ENCODE measurements at regions not wholly inside any gene's neighbourhood (a gene's known extent, or its start where the extent isn't known, plus 50 kb on each side); places are given as distances from the start of the nearest gene placed in this dataset.
"Not testable (repeated sequence)": the region's sequence is repeated elsewhere in the genome, so short reads cannot be mapped to it uniquely, and the experiment has no call there.

DNA sequence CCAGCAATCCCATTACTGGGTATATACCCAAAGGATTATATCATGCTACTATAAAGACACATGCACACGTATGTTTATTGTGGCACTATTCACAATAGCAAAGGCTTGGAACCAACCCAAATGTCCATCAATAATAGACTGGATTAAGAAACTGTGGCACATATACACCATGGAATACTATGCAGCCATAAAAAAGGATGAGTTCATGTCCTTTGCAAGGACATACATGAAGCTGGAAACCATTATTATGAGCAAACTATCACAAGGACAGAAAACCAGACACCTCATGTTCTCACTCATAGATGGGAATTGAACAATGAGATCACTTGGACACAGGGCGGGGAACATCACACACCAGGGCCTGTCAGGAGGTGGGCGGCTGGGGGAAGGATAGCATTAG is 92.8 kb upstream of the SLC1A3 start:
- not testable (repeated sequence) for H3K27ac ChIP-seq, H3K4me3 ChIP-seq

DNA sequence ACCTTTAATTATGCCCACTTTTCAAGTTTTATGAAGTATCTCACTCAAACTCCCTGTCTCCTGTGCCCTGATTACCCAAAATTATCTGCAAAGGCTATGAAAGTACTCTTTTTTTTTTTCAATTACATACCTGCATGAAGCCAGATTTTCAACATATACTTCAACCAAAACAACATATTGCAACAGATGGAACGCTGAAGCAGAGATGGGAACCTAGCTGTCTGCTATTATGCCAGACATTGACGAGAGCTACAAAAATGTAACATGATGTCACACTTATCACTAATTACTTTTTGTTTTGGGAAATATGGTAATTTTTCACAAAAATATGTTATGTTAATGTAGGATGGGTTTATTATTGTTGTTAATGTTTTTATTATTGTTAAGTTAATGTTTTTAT is 86.5 kb upstream of the SLC1A3 start:
- H3K4me3 ChIP-seq = no peak overlapping the region
- no peak overlapping the region for H3K27ac ChIP-seq

DNA sequence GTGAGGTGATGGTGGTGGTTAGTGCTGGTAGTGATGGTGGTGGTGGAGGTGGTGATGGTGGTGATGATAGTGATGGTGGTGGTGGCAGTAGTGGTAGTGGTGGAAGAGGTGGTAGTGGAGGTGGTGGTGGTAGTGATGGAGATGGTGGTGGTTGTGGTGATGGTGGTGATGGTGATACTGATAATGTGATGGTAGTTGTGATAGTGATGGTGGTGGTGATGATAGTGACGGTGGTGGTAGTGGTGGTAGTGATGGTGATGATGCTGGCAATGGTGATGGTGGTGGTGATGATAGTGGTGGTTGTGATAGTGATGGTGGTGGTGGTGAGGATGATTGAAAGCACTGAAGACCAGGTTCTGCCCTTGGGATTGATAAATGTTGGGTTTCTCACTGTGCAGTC is 85.2 kb upstream of the SLC1A3 start:
- H3K4me3 ChIP-seq = no peak overlapping the region
- peak overlapping the region in 1 of 21 experiments; percentile 35 for H3K27ac ChIP-seq

DNA sequence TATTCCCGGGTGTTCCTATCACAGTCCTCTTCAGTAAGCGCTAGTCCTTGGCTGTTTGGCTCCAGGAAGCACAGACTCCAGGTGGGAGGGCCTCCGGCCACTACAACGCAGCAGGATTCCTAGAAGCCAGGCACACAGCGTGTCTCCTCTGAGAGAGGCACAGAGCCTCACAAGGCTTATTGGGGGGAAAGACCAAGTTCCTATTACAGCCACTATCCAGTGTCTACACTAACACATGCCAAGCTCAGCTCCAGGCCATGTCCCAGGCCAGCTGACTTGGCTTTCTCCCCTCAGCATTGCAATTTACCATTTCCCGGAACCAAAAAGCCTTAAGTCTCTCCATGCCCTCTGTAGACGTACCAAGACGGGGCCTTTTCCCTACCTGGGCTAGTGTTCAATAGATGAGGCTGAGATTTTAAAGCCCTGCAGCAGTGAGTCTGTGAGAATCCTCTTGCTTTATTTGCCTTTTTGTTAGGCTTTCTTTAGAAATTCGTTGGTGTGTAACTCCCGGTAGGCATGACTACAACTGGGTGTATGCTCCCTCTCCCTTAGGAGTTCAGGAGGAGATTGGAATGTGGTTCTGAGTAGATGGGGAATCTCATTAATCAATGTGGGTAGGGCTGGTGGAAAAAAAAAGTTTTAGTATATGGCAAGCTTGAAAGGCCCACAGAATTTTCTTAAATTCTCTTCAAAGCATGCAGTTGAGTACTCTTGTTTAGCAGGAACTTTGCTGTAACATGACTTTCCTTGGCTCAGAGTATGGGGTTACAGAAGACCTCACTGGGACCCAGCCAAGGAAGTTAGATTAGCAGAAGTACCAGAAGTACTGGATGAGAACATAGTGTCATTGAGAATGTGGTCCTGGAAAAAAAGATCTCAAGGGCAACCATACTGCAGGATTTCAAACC is 84.3 kb upstream of the SLC1A3 start:
- Histone ChIP-seq H3K4me3 (no peak overlapping the region), H3K27ac (peak overlapping the region in 4 of 21 experiments; percentile 35 to 61 (median 55))

DNA sequence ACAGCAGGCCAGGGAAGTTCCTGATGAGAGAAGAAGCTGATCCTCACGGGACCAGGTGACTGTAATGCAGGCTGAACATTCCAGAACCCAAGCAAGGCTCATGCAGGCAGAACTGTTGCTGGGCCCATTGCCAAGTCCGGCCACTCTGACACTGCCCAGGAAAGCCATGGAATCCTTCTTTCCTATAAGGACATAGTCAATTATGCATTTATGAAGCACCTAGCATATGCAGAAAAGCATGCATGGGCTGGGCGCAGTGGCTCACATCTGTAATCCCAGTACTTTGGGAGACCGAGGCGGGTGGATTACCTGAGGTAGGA is 83.7 kb upstream of the SLC1A3 start:
- Histone ChIP-seq H3K4me3 (no peak overlapping the region), H3K27ac (no peak overlapping the region)

DNA sequence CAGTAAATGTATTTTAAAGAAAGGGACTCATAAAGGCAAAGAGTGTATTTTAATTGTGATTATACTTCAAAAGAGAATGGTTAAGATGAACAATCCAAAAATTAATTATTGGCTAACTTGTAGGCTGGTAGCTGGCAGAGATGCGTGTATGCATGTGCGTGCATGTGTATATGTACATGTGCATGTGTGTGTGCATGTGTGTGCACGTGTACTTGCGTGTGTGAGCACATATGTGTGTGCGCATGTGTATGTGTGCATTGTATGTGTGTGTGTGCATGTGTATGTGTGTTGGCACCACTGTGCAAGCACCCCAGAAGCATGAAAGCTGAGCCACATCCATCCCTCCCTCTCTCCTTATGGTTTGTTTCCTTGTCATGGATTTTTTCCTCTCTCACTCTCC is 83.0 kb upstream of the SLC1A3 start:
- Histone ChIP-seq H3K4me3 (no peak overlapping the region), H3K27ac (no peak overlapping the region)

DNA sequence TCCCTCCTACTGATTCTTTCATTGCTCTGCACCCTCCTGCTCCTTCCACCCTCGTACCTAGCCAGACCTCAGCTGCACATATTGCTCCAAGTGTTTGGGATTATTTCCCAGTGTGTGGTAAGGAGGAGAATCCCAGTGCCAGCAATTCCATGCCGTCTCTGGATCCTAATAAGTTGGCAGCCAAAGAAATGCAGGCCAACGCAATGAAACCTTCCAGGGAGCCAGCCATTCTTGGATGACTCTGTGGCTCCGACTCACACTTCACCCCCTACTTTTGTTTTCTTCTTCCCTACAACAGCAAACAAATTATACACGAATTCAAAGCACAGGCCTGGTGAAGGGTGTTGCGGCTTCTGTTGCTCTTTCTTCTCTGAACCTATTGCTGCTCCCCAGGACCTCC is 82.5 kb upstream of the SLC1A3 start:
- H3K27ac ChIP-seq = no peak overlapping the region
- no peak overlapping the region for H3K4me3 ChIP-seq

DNA sequence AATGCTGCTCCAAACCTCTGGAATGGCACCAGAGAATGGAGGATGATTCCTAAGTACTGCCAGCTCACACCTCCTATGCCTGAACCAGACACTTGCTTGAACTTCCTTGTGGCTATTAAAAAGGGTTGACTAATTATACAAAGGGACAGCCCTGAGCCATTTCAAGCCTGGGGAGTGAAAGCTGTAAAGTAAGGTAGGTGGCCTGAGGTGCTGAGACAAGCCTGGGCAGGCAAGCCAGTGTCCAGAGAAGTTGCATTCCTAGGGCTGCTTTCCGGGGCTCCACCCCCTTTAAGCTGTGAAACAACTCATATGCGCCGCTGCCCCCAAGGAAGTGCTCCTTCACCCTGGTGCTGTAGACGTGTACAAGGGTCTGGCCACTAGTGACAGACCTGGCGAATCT is 79.9 kb upstream of the SLC1A3 start:
- Histone ChIP-seq H3K27ac (no peak overlapping the region), H3K4me3 (no peak overlapping the region)

DNA sequence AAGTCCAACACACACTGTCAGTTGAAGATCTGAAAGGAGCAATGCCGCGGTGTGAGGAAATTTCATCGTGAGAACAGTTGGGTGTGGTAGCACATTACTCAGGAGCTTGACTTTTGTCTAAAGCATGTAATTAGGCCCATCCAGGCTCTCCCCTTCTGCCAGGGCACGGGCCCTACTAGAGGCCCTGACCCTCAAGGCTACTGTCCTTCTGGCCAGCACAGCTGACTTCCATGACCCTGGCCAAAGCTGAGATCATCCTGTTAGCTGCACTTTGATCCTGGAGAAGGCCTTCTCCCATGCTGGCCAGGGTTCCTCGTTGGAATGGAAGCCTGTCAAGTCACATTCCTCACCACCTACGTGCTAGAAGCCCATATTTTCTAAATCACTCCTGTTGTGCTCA is 77.8 kb upstream of the SLC1A3 start:
- H3K4me3 ChIP-seq = no peak overlapping the region
- H3K27ac ChIP-seq = peak overlapping the region in 2 of 21 experiments; percentile 3 to 38

DNA sequence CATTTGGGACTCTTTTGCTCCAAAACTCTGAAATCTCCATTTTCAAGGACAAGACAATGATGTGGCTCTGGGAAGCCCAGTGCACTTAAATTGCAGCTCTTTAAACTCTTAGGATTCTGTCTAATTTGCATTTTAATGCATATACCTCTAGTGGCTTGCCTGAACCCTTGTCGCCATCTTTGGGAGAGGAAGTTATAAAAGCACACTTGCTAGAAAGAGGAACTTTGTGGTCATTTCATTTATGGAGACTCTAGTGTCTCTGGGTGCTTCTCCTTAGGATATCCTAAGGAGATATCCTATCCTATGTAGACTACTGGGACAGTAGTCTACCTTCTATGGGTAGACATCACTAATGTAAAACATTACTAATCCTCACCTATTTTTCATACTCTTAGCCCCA is 77.3 kb upstream of the SLC1A3 start:
- Histone ChIP-seq H3K27ac (peak overlapping the region in 1 of 21 experiments; percentile 3), H3K4me3 (no peak overlapping the region)

DNA sequence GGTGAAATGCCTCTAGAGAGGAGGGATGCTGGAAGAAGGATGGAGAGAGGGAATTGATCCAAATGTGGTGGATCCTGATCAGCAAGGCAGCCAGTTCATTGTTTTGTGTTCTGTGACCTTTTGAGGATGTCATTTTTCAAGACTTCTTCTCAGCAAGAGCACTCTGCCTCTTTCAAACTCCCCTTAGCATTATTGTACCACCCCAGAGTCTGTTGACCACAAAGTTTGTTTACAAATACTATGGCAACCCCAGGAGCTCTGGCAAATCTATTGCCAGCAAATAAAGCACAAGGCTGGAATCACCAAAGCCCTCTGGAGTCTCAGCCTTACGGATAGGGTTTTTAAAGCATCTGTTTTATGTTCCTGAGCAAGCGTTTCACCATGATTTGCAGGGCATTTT is 76.2 kb upstream of the SLC1A3 start:
- no peak overlapping the region for H3K27ac ChIP-seq
- H3K4me3 ChIP-seq = no peak overlapping the region

DNA sequence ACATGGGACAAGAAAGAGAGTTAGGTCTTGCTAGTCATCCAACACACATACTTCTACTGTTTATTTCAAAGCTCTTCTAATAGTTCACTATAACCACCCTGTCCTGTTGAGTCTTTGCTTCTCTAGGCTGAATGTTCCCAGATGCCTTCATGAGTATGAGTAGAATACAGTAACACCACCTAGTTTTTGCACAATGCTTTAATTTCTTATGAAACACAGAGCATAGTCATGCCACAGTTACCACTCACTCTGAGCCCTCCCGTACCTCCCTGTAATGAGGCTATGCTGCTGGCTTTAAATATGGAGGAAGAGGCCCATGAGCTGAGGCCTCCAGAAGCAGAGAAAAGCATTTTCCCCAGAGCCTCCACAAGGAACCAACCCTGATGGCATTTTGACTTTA is 75.0 kb upstream of the SLC1A3 start:
- Histone ChIP-seq H3K27ac (no peak overlapping the region), H3K4me3 (no peak overlapping the region)

DNA sequence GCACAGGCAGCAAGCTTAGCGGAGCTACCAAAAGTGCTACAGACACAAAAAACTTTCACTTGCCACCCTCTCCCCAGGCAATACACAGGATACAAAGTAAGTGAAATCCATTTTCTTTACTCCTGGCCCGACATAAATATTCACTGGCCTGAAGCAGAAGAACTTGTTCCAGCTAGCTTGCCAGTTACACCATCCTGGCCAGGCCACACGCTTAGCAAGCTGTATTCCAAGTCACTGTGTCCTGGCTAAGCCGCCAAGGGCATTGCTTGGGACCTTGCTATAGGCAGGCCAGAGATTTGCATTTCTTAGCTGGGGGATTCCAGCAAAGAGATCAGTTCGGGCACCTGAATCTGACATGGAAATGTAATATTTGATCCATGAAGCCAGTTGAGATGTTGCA is 71.0 kb upstream of the SLC1A3 start:
- no peak overlapping the region for H3K27ac ChIP-seq
- no peak overlapping the region for H3K4me3 ChIP-seq

DNA sequence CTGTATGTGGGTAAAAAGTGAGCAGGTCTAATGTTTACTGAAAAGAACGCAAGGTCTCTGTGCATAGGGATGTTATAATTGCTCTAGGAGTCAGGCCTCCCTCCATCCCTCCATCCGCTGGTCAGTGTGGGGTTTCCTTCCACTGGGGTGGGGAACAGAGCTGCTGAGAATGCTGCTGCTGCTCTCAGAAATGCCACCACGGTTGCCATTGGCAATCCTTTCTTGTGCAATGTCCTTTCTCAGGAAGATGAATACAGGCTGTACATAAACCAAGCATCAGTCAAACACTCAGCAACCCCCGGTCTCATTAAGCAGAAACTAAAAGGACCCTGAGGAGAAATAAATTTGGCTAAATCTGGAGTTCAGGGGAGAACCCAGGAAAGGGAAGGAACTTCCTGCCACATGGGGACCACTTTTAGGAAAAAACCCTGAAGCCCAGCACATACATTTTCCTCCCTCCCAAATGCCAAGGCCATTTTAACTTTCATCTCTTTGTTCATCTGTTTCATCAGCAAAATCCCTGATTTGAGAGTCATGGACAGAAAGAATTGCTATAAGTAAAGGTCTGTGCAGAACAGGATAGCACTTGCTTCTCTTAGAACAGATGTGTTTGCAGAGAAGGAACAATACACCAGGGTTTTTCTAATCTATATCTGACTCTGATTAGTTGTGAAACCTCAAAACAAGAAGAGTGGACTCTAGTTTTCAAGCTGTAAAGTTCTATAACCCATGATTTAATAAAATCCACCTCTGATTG is 70.4 kb upstream of the SLC1A3 start:
- H3K4me3 ChIP-seq = no peak overlapping the region
- peak overlapping the region in 1 of 21 experiments; percentile 21 for H3K27ac ChIP-seq

DNA sequence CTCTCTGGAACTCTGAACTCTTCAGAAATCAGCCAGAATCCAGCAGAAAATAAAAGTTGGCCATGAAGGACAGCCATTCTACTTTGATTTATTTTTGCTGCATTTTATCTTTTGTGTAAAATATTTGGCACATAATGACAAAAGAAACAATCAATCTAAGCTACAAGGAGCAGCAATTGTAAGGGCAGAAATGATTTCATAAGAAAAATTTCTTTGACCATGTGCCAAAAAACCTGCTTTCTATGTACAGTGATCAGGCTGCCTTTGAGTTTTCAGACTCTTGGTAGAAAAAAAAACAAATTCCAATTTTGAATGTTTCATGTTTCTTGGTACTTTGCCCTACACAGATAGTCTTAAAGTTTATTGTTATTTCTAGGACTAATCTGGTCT is 69.8 kb upstream of the SLC1A3 start:
- no peak overlapping the region for H3K27ac ChIP-seq

DNA sequence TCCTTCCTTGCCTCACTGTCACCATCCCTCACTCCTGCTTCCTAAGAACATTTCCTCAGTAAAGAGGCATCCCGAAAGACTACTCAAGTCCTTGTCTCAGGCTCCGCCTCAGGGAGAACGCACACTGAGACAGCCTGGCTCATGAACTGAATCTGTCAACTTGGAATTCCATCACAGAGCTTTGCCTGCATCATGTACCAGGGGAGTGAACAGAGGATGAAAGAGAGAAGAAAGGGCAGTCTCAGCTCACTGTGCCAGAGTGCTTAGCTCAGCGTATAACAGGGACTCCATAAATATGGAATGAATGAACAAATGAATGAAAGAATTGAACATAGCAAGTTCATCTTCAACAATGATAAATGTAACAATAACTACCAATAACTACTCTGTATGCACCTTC is 68.7 kb upstream of the SLC1A3 start:
- Histone ChIP-seq H3K27ac (no peak overlapping the region), H3K4me3 (no peak overlapping the region)

More for the DNA sequence above, 69.8 kb upstream of the SLC1A3 start:
- H3K4me3 ChIP-seq = no peak overlapping the region

DNA sequence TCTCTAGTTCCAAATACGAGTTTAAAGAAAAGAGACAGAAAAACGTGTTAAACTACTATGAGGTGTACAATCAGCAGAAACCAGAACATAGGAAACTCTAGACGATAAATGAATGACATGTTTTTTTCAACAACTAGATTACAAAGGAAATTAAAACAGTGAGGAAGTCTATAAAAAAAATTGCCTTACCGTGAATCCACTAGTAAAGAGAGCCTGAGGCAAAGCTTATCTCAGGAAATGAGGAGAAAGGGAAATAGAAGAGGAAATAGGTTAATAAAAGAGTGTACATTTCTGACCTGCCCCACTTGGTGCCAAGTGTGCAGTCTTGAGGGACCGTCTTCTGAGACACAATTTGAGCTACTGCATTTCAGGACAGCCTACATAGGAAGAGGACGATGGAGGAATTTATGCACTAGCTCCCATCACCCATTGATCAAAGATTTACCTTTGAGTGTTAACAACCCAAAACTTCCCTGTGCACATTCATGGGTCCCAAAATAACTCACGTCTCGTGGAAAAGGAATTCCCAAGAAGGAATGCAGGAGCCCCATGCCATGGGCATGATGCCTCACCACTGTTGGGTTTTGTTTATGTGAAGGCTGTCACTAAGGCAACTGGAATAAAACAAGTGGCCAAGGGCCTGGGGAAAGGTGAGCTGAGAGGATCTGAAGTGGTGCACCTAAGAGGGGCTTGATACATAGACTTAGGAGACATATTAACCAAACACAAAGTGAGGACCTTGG is 53.6 kb upstream of the SLC1A3 start:
- Histone ChIP-seq H3K4me3 (no peak overlapping the region), H3K27ac (no peak overlapping the region)

DNA sequence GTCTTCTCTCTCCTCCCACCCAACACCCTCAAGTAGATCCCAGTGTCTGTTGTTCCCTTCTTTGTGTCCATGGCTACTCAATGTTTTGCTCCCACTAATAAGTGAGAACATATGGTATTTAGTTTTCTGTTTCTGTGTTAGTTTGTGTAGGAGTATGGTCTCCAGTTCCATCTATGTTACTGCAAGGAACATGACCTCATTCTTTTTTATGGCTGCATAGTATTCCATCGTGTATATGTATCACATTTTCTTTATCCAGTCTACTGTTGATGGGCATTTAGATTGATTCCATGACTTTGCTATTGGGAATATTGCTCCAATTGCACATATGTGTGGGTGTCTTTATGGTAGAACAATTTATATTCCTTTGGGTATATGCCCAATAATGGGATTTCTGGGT is 51.4 kb upstream of the SLC1A3 start:
- H3K4me3 ChIP-seq, H3K27ac ChIP-seq: not testable (repeated sequence)

Measured in skin epidermis (tissue), 12 donors.